Duodenal mucosa (tissue), 2 donors: ENCODE measurements at regions not wholly inside any gene's neighbourhood (a gene's known extent, or its start where the extent isn't known, plus 50 kb on each side); places are given as distances from the start of the nearest gene placed in this dataset.

ENCODE experiments used
- H3K27ac ChIP-seq: one replicate; pipeline ENCODE4 v1.7.0; 2013; ENCODE audit warnings: low read depth, low read length
- H3K27me3 ChIP-seq, 2 donors: one replicate each; pipeline ENCODE4 v1.7.0; 2013; ENCODE audit warnings: low read length in 2 of 2, control low read depth in 1 of 2; ENCODE audit not compliant: insufficient read depth in 2 of 2, control insufficient read depth in 1 of 2
- H3K36me3 ChIP-seq, 2 donors: one replicate each; pipeline ENCODE4 v1.7.0; 2013; ENCODE audit warnings: low read length in 2 of 2, control low read depth in 1 of 2; ENCODE audit not compliant: insufficient read depth in 2 of 2, control insufficient read depth in 1 of 2
- H3K4me1 ChIP-seq, 2 donors: one replicate each; pipeline ENCODE4 v1.7.0; 2013; ENCODE audit warnings: low read length in 2 of 2, control low read depth in 1 of 2; ENCODE audit not compliant: insufficient read depth in 2 of 2, control insufficient read depth in 1 of 2
- H3K4me3 ChIP-seq, 2 donors: one replicate each; pipeline ENCODE4 v1.7.0; 2013; ENCODE audit warnings: low read length in 2 of 2, low read depth in 1 of 2
- H3K9ac ChIP-seq, 2 donors: one replicate each; pipeline ENCODE4 v1.7.0; 2013; ENCODE audit warnings: low read length in 2 of 2, low read depth in 1 of 2
- H3K9me3 ChIP-seq, 2 donors: one replicate each; pipeline ENCODE4 v1.7.0; 2013; ENCODE audit warnings: low read length in 2 of 2, control low read depth in 1 of 2; ENCODE audit not compliant: control insufficient read depth in 1 of 2

DNA sequence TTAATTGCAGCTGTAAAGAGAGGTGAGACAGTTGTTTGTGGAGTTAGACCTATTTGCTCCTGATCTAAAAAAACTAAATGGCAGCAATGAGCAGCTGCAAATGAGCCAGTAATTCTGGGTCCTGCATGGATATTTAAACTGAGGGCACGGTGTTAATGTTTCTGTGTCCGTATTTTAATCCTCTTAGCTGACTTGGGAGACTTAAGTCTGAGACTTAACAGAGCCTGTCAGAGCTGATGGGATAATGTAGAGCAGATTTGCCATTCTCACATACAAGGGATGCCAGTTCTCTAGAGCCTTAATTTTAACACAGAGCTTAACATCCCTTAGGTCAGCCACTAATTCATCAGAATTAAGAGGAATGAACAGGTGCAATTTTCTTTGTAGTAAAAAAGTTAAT lies 178.6 kb upstream of the PDE3A start:
- H3K27me3 ChIP-seq, result no peaks in the 10 kb centered on the region
- no peak overlapping the region for H3K4me3 ChIP-seq
- no peak overlapping the region for H3K9ac ChIP-seq
- no peaks in the 10 kb centered on the region for H3K36me3 ChIP-seq
- peaks cover 0 to 6% of the 10 kb centered on the region in 2 donors for H3K4me1 ChIP-seq
- H3K27ac ChIP-seq, result no peak overlapping the region
- H3K9me3 ChIP-seq, result no peaks in the 10 kb centered on the region

DNA sequence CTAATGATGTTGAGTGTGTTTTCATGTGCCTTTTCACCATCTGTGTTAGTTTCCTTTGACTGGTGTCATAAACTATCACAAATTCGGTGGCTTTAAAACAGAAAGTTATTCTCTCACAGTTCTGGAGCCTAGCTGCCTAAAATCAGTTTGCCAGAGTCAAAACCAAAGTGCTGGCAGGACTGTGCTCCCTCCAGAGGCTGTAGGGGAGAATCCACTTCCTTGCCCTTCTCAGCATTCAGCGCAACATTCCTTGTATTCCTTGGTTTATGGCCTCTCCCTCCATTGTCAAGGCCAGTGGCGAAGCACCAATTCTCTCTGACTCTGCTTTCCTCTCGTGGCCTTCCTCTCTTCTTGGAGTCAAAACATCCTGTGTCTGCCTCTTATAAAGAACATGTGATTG lies 174.2 kb upstream of the PDE3A start:
- H3K4me1 ChIP-seq, result peaks cover 0 to 2% of the 10 kb centered on the region in 2 donors
- H3K9ac ChIP-seq, result no peak overlapping the region
- no peaks in the 10 kb centered on the region for H3K36me3 ChIP-seq
- H3K4me3 ChIP-seq, result no peak overlapping the region
- H3K9me3 ChIP-seq, result no peaks in the 10 kb centered on the region
- no peaks in the 10 kb centered on the region for H3K27me3 ChIP-seq
- H3K27ac ChIP-seq, result no peak overlapping the region

DNA sequence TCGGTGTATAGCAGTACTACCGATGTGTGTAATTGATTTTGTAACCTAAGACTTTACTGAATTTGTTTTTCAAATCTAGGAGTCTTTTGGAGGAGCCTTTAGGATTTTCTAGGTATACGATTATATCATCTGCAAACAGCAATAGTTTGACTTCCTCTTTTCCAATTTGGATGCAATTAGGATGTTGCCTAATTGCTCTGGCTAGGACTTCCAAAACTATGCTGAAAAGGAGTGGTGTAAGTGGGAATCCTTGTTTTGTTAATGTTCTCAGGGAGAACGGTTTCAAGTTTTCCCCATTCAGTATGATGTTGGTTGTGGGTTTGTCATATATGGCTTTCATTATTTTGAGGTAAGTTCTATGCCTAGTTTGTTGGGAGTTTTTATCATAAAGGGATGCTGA lies 171.6 kb upstream of the PDE3A start:
- Histone ChIP-seq H3K9ac (no peak overlapping the region), H3K36me3 (no peaks in the 10 kb centered on the region), H3K4me3 (no peak overlapping the region), H3K27me3 (no peaks in the 10 kb centered on the region), H3K4me1 (no peaks in the 10 kb centered on the region), H3K9me3 (no peaks in the 10 kb centered on the region), H3K27ac (no peak overlapping the region)

DNA sequence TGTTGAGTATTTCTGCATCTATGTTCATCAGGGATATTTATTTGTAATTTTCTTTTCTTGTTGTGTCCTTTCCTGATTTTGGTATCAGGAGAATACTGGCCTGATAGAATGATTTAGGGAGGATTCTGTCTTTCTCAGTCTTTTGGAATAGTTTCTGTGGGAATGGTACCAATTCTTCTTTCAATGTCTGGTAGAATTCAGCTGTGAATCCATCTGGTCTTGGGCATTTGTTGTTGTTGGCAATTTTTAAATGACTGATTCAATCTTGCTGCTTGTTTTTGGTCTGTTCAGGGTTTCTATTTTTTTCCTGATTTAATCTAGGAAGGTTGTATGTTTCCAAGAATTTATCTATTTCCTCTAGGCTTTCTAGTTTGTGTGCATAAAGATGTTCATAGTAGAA lies 170.9 kb upstream of the PDE3A start:
- H3K9ac ChIP-seq, result no peak overlapping the region
- H3K9me3 ChIP-seq, result no peaks in the 10 kb centered on the region
- no peak overlapping the region for H3K27ac ChIP-seq
- H3K4me3 ChIP-seq, result no peak overlapping the region
- no peaks in the 10 kb centered on the region for H3K4me1 ChIP-seq
- H3K36me3 ChIP-seq, result no peaks in the 10 kb centered on the region
- no peaks in the 10 kb centered on the region for H3K27me3 ChIP-seq

DNA sequence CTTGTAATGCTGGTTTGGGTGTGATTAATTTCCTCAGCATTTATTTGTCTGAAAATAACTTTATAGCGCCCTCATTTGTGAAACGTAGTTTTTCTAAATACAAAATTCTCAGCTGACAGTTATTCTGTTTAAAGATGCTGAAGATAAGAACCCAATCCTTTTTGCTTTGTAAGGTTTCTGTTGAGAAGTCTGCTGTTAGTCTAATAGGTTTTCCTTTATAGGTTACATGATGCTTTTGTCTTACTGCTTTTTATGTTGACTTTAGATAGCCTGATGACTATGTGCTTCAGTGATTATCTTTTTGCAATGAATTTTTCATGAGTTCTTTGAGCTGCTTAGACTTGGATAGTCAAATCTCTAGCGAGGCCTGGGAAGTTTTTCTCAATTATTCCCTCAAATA lies 168.6 kb upstream of the PDE3A start:
- Histone ChIP-seq H3K36me3 (no peaks in the 10 kb centered on the region), H3K27ac (no peak overlapping the region), H3K9me3 (no peaks in the 10 kb centered on the region), H3K4me1 (peaks cover 0 to 4% of the 10 kb centered on the region in 2 donors), H3K27me3 (no peaks in the 10 kb centered on the region), H3K4me3 (no peak overlapping the region), H3K9ac (no peak overlapping the region)

DNA sequence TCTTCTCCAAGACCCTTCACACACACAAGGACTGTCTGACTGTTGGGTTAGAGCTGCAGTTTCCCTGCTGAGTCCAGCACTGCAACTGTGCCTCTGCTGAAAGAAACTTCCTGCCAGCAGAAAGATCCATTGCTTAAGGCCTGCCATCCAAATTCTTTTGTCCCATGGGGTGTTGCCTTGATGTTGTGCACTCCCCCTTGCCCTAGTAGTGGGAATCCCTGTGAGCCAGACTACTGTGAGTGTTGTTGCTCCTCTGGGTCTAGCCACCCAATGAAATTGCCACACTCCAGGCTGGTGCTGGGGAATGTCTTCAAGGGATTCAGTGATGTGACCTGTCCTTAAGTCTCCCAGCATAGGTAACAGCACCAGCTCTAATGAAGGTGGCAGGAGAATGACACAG lies 166.6 kb upstream of the PDE3A start:
- no peak overlapping the region for H3K27ac ChIP-seq
- peaks cover 0 to 4% of the 10 kb centered on the region in 2 donors for H3K4me1 ChIP-seq
- H3K36me3 ChIP-seq, result no peaks in the 10 kb centered on the region
- no peak overlapping the region for H3K4me3 ChIP-seq
- H3K27me3 ChIP-seq, result no peaks in the 10 kb centered on the region
- no peaks in the 10 kb centered on the region for H3K9me3 ChIP-seq
- no peak overlapping the region for H3K9ac ChIP-seq

DNA sequence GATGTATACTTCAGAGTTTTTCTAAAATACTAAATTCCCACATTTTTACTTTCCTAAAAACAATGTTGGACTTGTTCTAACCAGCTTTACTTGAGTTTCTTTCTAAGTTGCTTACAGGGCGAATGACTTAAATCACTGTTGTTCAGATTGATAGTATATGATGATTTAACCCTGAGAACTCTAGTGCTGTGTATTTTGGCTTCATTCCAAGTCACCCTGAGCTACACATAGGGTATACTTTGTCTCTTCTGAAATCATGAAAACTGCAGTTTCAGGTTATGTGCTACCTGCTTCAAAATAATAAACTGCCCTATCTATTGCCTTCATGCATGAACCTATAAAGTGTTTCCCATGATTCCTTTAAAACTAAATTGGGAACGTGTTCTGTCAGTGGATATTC lies 162.5 kb upstream of the PDE3A start:
- Histone ChIP-seq H3K36me3 (no peaks in the 10 kb centered on the region), H3K9ac (no peak overlapping the region), H3K4me1 (peaks cover 0 to 4% of the 10 kb centered on the region in 2 donors), H3K9me3 (no peaks in the 10 kb centered on the region), H3K27ac (no peak overlapping the region), H3K4me3 (no peak overlapping the region), H3K27me3 (no peaks in the 10 kb centered on the region)

DNA sequence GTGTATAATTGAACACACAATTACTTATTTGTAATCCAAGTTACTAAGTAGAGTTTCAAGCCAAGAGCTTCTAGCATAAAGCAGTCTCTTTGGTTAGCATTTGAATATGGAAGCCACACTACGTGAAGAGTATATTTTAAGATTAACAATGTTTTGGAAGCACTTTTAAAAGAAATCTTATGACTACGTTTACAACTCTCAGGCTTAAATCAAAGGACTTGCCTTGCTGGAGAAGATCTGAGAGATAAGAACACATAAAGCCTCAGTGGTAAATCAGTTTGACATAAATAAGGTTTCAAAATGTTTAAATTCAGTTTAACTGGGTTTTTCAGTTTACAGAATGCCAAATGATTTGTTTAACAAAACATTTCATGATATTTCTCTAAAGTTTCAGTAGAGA lies 161.9 kb upstream of the PDE3A start:
- Histone ChIP-seq H3K9me3 (no peaks in the 10 kb centered on the region), H3K36me3 (no peaks in the 10 kb centered on the region), H3K4me3 (no peak overlapping the region), H3K27ac (no peak overlapping the region), H3K9ac (no peak overlapping the region), H3K4me1 (peaks cover 1 to 8% of the 10 kb centered on the region in 2 donors), H3K27me3 (no peaks in the 10 kb centered on the region)

DNA sequence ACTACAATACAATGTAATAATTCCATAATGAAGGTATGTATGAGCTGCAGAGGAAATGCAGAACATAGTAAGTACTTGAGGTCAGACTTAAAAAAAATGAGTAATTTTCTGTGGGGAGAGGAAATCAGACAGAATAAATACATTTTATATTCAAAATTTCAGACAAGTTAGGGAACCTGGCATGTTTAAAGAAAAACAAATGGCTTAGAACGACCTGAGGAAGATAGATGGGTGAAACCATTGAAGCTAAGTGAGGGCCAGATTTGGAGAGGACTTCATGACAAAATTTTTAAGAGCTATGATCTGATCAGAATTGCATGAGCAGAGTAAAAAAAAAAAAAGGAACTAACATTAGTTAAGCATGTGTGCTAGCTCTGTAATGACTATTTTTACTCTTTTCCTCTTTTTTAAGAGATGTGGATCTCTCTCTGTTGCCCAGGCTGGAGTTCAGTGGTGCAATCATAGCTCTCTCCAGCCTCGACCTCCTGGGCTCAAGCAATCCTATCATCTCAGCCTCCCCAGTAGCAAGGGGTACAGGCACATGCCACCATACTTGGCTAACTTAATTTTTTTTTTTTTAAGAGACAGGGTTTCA lies 157.6 kb upstream of the PDE3A start:
- no peak overlapping the region for H3K27ac ChIP-seq
- no peaks in the 10 kb centered on the region for H3K9me3 ChIP-seq
- no peaks in the 10 kb centered on the region for H3K36me3 ChIP-seq
- H3K4me1 ChIP-seq, result peaks cover 13 to 26% of the 10 kb centered on the region in 2 donors
- no peaks in the 10 kb centered on the region for H3K27me3 ChIP-seq
- no peak overlapping the region for H3K9ac ChIP-seq
- H3K4me3 ChIP-seq, result no peak overlapping the region

DNA sequence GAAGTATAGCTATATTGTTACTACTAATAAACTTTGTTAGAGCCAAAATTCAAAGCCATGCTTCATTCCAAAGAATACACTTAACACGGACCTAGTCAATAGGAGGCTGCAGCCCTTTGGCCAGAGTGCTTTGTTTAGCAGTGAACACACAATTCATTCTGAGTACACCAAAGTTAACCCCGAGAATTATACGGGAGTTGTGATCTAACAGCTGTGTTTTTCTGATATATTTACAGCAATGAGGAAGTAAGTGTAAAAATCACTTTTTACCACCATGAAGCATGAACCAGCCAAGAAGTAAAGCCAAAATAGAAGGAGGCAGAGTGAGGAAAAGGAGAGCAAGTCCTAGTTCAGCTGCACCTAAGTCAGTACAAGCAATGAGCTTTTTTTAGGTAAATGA lies 156.8 kb upstream of the PDE3A start:
- Histone ChIP-seq H3K4me1 (peaks cover 13 to 26% of the 10 kb centered on the region in 2 donors), H3K9me3 (no peaks in the 10 kb centered on the region), H3K9ac (no peak overlapping the region), H3K4me3 (no peak overlapping the region), H3K27me3 (no peaks in the 10 kb centered on the region), H3K27ac (no peak overlapping the region), H3K36me3 (no peaks in the 10 kb centered on the region)

DNA sequence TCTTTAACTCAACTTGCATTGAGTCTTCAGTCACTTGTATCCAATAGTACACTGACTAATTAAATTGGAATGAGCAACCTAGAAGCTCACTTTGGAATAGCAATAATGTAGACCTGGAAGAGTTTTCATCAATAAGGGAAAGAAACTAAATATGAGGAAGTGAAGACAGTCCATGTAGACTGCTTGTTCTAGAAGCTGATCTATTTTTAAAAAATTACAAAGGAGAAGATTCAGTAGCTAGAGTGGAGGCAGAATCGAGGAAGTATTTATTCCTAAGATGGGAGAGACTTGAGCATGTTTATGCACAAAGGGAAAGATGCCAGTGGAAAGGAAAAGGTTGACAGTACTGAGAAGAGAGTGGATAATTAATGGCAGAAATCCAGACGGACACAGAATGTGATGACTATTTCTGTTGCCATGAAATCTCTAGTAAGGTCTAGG lies 156.3 kb upstream of the PDE3A start:
- Histone ChIP-seq H3K27ac (no peak overlapping the region), H3K27me3 (no peaks in the 10 kb centered on the region), H3K9me3 (no peaks in the 10 kb centered on the region), H3K9ac (no peak overlapping the region), H3K4me3 (no peak overlapping the region), H3K36me3 (no peaks in the 10 kb centered on the region), H3K4me1 (peaks cover 13 to 26% of the 10 kb centered on the region in 2 donors)
